Posterior vena cava (tissue), 2 donors: ENCODE measurements at regions not wholly inside any gene's neighbourhood (a gene's known extent, or its start where the extent isn't known, plus 50 kb on each side); places are given as distances from the start of the nearest gene placed in this dataset.

Source experiments
- DNase-seq: peaks from one replicate; pipeline ENCODE4 v3.0.0-alpha.2; 2020; ENCODE audit warnings: low spot score
- intact Hi-C, 2 donors: fragments of 100-400 bp; cut with DNase I; formaldehyde crosslinking; loops; one replicate each; pipeline versions ENCODE4 v1.14.1 to v1.14.2; 2022 to 2023
- donor health status: DM: yes; HTN: yes; CAD: no.
- donor health status: DM: yes; HTN: yes; CAD: no.

DNA sequence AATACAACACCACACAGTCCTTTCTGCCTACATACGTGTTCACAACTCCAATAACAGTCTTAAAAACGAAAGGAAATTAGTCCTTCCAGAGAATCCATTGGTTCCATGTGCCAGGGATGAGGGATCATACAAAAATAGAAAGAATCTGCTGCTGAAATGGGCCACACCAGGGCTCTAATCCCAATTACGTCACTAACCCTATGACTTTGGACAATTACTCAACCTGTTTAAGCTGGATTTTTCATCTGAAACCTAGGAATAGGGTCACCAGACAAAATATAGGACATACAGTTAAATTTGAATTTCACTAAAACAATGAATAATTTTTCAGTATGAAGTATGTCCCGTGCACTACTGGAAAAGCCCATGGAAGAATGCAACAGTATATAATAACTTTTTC, 264.7 kb downstream of the YTHDC2 start:
- DNase-seq: no peak
- intact Hi-C loops: no loop called here

DNA sequence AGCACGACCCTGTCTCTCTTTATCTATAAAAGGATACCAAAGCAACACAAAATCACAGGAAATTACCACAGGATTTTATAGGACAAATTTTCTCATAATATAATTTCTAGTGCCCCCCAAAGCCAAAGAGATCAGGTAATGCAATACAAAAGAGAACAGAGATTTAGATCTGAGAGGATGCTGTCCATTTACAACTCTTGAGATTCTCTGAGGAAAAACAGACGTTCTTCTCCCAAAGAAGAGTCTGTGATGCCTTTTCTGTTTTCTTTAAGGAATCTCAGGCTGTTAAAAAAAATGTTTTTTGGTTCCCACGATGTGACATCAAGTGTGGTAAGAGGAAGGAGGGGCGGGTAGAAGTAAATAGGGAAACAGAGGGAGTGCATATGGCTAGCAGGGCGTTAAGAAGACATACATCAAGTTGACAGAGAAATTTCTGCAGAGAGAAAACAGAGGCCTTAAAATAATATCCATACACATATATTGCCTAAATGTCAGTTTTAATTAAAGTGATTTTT, 274.7 kb downstream of the YTHDC2 start:
- DNase-seq: no peak
- intact Hi-C loops: no loop called here

DNA sequence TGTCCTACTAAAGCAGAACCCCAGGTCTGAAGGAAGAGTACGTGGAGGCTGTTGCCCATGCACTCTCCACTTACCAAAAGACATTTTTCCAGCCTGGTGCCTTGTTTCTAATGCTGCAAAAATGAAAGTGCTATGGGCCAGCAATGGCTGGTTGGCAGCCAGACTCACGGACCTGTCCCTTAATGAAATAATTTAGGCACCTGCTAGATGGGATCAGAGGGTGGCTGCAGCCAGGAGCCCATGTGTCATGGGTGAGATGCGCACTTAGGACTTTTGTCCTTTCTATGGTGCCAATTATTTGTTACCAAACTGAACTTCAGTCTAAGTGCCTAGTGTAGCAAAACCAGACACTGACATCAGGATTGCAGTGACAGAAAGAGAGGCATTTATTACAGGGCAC, 276.3 kb downstream of the YTHDC2 start:
- intact Hi-C loops: no loop called here
- no peak for DNase-seq

DNA sequence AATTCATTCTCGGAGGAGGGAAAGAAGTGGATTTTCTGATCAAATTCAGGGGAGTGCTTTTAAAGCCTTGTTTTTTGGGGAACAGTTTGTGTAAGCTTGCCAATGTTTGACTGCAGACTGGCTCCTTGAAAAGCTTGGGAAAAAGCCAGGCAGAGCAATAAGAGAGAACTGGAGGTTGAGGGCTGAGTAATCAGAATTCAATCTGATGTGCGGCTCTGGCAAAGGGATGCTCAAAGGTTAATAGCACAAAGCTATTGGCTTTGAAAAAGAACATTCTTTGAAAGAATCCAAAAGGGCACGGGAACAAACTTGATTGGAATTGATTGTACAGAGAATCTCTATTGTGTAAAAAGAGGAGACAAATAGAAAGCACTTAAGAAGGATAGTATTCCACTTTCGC, 279.3 kb downstream of the YTHDC2 start:
- intact Hi-C loops: no loop called here
- DNase-seq: no peak

DNA sequence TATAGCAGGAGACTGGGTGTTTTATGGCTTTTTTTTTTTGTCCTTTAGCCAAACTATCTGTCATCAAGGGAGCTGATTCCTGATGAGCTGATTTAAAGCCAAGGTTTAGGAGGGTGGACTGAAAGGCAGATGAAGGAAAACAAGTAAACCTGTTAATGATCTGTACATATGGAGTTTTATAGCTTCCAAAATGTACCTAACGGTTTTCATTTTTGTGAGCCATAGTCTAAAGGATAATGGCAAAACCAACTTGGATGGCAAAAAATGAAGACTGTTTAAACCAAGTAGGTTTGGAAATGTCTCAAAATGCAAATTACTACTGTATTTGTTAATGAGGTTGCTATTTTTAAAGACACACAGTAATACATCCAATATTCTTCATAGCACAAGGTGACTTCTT, 281.5 kb downstream of the YTHDC2 start:
- intact Hi-C loops: no loop called here
- no peak for DNase-seq

DNA sequence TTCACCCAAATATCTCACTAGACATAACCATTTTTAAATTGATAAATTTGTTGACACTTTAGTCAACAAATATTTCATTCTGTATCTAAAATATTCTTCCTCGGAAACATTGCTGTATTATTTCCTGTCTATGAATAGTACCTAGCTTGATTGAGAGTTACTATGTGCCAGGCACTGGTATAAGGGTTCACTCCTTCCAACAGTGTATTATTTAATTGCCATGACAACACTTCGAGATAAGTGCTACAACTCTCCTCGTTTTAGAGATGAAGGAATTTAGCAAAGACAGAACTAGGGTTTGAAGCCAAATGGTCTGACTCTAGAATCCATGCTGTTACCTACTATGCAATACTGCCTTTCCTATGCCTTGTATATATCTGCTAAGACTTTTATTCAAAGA, 287.2 kb downstream of the YTHDC2 start:
- intact Hi-C loops: no loop called here
- DNase-seq: no peak

DNA sequence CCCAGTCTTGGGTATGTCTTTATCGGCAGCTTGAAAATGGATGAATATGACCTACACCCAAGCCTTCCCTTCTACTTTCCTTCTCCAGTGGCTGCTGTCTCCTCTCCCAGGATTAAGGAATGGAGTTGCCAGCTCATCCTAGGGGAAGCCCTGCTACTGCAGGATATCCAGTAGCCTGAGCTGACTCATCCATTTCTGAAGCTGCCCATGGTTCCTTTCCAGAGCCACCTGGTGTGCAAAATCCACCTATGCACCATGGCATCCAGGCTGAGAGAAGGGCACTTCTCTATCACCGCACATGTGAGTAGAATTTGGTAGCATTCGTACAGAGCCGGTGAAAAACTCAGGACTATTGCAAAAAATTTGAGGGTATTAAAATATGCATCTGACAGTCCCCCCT, 290.8 kb downstream of the YTHDC2 start:
- DNase-seq: no peak
- intact Hi-C loops: no loop called here

DNA sequence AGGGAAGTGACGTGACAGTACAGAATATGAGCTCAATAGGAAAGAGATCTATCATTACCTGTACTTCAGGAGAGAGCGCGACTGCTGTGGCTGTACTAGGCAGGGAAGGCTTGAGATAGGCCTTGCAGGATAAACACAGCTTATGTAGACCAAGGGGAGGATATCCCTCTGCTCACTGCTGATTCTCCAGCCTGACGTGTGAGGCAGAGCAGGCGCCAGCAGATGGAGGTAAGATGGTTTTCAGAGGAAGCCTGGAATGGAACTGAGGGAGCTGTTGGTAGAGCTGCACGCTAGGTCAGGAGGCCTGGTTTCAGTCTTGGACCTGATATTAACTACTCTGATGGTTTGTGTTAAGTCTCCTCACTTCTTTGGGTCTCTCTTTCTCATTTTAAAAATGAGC, 291.4 kb downstream of the YTHDC2 start:
- intact Hi-C loops: no loop called here
- no peak for DNase-seq

DNA sequence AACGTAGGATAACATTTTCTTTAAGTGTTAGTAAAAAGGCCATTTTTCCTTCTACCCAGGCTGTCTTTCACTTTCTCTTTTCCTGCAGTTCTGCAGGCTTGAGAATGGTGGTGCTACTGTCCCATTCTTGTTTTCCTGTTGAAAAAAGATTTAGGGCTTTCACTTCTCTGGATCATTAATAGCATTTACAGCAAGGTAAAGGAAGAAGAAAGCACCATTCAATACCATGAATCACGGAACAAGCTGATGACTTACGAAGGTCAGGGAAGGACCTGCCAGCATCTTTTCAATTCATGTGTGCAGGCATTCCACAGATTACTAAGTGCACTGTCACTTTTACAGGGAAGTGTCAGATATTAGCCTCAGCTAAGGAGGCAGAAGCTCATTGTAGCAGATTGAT, 292.8 kb downstream of the YTHDC2 start:
- DNase-seq: no peak
- intact Hi-C loops: no loop called here

DNA sequence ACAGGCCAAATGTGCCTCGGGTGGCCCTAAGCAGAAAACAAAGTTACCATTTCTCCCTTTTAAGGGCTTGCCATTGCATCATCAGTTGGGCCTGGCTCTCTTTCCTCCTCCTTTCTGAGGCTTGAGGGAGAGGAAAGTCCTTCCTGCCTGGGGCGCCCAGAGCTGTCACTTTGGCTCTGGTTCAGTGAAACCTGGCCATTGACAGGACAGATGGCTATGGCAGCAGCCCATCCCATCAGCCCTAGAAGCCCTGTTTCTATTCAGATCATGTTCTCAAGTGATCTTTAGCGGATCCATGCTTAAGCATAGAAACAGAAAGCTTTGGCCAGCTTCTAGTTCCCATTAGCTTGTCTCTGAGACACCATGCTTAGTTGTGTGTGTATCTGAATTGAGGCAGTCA, 293.4 kb downstream of the YTHDC2 start:
- intact Hi-C loops: no loop called here

DNA sequence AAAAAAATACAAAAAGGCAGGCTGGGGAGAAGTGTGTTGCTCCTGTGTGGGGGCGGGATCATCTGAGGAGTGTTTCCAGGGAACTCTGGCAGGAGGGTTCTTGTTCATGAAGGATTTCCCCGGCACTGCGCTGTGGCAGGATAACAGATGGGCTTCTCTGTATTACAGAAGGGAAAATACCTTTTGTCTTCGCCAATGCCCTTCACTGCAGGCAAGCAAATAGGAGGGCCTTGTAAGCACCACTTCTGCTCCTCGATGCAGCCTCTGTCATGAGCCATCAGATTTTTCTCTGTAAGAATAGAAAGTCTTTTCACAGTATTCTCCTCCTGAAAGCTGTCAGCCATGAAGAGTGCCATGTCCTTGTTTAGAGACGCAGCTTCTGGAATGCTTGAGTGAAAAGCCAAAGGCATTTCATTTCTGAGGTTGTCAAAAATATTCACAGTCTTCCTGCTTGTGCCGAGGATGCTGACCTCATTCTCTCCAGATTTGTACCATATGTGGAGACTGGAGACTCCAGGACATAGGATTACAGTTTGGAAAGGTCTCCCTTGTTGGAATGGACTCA, 294.0 kb downstream of the YTHDC2 start:
- intact Hi-C loops: no loop called here

More for the DNA sequence above, 293.4 kb downstream of the YTHDC2 start:
- no peak for DNase-seq

DNA sequence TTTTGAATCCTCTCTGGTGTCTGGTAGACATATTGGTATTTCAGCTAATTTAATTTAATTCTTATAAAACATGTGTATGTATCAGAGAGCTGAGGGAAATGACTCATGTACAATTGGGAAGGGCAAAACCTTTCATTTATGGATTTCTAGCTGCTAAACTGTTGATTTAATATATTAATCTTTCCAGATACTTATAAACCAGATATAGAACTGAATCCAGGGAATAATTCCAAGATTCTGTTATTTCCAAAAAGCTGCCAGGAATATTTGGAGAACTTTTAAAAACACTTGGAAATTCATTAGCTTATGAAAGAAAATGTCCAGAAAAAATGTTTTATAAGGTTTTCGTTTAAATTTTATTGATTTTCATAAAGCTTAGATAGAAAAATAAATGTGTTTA, 295.5 kb downstream of the YTHDC2 start:
- intact Hi-C loops: no loop called here
- DNase-seq: no peak

More for the DNA sequence above, 294.0 kb downstream of the YTHDC2 start:
- DNase-seq: no peak

DNA sequence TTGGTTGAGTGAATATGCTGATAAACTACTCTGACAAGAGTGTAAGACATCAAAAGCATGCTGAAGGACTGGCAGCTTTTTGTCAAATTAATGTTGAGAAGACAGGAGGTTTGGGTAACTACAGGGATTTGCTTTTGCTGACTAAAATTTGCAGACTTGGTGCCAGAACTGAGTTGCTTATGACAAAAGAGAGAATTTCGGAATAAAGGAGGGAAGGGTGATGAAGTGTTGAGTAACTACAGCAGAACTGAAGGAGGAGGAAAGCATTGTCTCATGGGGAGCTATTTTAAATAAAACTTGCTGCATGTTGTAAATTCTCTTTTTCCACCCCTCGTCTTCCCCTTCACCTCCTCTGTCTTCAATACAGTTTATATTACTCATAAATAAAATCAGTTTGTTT, 296.1 kb downstream of the YTHDC2 start:
- no peak for DNase-seq
- intact Hi-C loops: no loop called here

DNA sequence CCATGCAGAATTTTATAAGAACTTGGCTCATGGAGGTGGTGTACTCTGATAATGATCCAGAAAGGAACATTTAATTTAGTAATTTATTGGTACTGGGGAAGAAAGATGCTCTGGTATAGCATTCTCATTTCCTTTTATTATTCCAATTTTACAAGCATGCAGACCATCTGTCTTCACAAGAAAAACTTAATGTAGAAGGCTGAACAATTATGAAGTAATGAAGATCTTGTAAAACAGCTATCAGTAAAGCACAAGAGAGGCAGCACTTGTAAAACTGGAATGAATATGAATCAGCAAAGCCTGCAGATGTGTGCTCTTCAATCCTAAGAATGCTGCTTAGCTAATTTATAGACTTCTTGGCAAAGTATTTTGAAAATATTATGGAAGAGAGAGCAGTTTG, 300.0 kb downstream of the YTHDC2 start:
- no peak for DNase-seq
- intact Hi-C loops: no loop called here

DNA sequence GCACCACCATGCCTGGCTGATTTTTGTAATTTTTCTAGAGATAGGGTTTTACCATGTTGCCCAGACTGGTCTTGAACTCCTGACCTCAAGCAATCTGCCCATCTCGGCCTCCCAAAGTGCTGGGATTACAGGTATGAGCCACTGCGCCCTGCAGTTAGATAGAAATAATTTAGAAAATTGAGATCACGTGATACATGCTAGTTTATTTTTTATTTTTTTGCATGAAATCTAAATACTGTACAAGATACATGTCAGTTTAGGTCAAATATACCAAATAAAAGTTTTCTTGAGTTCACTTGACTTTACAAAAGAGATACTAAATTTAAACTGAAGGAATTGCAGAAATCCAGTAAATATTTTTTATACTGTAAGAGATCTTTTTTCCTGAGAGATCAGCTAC, 304.2 kb downstream of the YTHDC2 start:
- intact Hi-C loops: loop anchor here in 1 of 2 donors (5.0 kb wide), 2 partner anchors 1300 to 1945 kb away; no protein-coding TSS in a partner anchor
- DNase-seq: no peak

DNA sequence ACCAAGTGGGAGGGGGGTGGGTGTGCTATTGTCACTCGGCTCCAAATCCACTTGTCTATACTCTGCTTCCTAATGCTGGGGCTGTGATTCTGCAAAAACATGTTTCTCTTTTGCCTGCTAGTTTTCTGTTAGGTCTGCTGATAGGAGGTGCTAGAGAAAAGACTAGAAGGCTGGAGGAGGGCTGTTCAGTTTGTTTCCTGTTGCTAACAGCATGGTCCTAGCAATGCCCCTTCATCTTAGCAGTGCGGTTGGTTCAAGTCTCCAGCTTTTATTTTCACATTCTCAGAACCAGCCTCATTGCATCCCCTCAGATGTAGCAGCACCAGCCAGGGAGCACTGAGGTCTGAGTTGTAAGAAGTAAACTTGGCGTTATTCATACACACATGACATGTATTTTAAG, 310.2 kb downstream of the YTHDC2 start:
- DNase-seq: no peak
- intact Hi-C loops: no loop called here

DNA sequence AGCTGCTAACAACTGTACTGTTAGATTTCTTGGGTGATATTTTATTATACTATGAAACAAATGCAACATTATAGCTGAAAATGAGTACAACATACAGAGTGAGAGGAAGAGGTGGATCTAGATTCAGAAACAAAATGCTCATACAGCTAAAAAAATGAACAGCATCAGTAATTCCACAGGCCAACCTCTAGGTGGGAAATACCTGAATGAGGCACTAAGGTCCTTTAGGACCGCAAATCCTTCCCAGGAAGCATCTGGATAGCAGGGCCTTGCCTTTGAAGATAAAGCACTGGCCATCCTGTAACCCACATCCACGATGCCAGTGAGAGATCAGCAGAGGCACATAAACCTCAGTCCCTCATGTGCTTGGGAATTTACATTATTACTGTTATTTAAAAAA, 310.8 kb downstream of the YTHDC2 start:
- intact Hi-C loops: no loop called here
- no peak for DNase-seq

DNA sequence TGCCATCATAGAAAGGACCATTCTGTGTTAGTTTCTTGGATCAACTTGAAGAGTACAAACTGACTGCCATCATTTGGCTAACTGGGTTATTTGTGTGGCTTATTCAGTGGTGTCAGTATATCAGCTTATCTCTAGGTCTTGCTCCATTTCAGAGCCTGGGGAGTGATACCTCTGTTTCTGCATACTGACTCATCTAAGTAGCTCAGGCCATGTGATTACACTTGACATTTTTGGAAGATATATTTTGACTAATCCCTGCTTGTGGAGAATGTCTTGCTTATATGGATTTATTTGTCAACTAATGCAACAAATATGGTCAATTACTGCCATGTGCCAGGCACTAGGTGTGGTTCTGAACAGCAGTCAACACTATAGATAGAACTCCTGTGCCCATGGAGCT, 311.7 kb downstream of the YTHDC2 start:
- no peak for DNase-seq
- intact Hi-C loops: no loop called here

DNA sequence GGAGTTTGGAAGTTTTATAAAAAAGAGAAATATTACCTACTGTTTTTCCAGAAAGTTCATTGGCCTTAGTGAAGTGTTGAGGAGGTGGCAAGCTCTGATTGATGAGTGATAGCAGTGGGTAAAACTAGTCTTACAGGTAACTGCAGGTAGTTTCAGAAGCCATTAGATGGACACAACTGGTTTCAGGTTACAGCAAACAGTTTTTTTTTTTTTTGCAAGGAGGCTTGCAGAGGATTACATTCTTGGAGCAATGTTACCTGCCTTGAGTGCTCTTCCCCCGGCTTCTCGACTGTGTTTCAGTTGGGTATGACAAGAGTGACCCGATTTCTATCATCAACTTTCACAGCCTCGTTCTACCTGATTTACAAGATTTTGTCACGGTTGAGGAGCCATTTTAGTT, 333.4 kb downstream of the YTHDC2 start:
- intact Hi-C loops: no loop called here
- DNase-seq: no peak

DNA sequence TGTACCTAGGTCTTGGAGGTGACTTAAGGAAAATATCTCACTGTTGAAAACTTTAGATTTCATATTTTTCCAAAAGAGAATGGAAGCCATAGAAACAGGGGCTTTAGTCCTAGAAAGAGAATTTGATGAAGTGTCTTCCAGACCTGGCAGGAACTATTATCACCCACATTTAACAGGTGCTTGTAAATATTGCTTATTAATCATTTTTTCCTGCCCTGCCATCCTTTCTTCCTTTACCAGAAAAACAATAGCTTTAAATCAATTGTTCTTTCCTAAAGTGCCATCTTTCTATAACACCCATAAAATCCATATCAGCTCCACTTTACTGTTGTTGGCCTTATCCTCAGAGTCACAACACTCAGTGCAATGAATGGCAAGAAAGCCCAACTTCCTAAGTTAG, 350.9 kb downstream of the YTHDC2 start:
- intact Hi-C loops: no loop called here
- no peak for DNase-seq

DNA sequence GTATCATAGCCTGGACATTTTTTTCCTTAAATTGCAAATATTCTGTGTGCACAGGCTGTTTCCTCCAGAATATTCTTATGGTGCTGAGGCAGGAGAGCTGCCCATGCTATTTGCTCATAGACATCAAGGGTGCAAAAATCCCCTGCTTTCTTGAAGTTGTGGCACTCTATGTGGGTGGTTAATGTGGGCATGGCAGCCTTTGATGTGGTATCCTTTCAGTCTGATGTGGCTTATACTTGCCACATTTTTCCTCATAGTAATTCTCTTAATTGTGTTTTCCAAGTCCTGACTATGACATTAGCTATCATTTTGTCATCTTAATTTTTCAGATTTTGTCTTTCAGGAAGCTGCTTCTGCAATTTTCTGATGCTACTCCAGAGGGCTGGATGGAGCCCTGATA, 353.3 kb downstream of the YTHDC2 start:
- intact Hi-C loops: no loop called here
- DNase-seq: no peak

DNA sequence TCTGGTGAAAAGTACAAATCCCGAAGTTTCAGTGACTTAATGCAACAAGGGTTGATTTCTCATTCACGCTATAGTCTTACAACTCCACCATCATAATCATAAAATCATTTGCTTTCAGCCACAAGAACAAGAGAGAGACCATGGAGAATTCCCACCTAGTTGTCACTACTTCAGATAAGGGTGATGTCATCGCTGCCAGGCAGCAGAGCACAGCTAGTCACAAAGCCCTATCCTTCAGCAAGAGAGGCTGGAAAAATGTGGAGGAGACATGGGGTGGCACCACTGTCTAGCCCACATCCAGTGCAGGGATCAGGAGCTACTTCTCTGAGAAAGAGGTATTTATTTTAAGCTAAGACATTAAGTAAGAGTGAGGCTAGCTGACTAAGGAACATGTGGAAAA, 356.1 kb downstream of the YTHDC2 start:
- intact Hi-C loops: no loop called here
- DNase-seq: no peak
